ENCODE measurements at regions not wholly inside any gene's neighbourhood (a gene's known extent, or its start where the extent isn't known, plus 50 kb on each side); places are given as distances from the start of the nearest gene placed in this dataset.

DNA sequence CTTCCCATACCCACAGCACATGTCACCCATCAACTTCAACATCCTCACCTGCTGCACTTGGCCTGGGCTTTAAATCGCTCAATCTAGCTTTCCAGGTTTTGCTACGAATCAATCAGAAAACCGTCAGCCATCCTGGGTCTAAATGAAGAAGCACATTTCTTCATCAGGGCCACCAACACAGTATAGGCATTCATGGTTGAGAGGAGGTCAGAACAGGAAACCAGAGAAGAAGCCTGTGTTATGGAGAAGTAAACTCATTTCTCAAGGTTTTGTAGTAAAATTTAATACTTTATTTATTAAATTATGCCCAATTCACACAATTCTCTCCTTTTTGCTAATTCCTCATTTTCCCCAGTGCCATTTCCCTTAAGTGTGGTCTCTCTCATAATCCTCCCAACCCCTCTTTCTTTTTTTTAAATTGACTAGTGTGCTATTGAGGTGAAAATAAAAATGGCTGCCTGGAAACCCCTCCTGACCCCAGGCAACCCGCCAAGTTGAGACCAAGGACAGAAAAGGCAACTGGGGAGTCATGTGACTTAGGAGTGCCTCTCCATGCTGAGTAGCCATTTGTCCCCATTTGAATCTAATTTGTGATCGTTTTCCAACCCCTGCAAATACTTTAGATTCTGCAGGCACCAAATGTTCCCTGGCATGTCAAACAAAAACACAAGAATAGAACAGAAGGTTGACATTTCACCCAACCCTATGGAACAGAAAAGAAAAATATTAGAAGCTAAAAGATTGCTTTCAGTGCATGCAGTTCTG is 181.1 kb upstream of the NAMPT start:
- no peaks in the 10 kb centered on the region for H3K27me3 Mint-ChIP-seq (ENCODE audit: insufficient read depth)
- TF ChIP-seq, protein P1, sequence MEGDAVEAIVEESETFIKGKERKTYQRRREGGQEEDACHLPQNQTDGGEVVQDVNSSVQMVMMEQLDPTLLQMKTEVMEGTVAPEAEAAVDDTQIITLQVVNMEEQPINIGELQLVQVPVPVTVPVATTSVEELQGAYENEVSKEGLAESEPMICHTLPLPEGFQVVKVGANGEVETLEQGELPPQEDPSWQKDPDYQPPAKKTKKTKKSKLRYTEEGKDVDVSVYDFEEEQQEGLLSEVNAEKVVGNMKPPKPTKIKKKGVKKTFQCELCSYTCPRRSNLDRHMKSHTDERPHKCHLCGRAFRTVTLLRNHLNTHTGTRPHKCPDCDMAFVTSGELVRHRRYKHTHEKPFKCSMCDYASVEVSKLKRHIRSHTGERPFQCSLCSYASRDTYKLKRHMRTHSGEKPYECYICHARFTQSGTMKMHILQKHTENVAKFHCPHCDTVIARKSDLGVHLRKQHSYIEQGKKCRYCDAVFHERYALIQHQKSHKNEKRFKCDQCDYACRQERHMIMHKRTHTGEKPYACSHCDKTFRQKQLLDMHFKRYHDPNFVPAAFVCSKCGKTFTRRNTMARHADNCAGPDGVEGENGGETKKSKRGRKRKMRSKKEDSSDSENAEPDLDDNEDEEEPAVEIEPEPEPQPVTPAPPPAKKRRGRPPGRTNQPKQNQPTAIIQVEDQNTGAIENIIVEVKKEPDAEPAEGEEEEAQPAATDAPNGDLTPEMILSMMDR (IDR thresholded peaks at IDR 0.05) = no peak
- H3K27ac Mint-ChIP-seq = no peak overlapping the region
- DNase-seq = no peak
- no peaks in the 10 kb centered on the region for H3K9me3 Mint-ChIP-seq
- peaks cover 32% of the 10 kb centered on the region for H3K4me1 Mint-ChIP-seq (ENCODE audit: low read depth)
- H3K4me3 Mint-ChIP-seq = no peak overlapping the region
- no peaks in the 10 kb centered on the region for H3K36me3 Mint-ChIP-seq (ENCODE audit: low read depth)

DNA sequence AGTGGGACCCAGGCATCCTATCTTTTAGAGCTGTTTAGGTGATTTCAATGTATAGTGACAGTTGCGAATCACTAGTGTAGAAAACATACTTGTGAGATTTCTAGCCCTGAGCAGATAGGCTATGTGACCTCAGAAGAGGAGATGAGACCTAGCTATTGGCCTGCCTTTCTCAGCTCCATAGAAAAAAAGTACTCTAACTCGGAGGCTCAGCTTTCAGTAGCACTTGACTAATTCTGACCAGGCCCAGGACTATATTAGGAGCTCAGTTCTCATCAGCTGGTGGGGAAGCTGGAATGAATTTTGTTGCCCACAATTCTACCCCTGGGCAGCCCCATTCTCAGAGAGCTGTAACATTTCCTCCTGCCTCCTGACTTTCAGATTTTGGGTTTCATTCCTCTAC is 179.9 kb upstream of the NAMPT start:
- DNase-seq = no peak
- Mint-ChIP-seq H3K27ac (no peak overlapping the region), H3K36me3 (ENCODE audit: low read depth) (no peaks in the 10 kb centered on the region), H3K4me3 (no peak overlapping the region), H3K4me1 (ENCODE audit: low read depth) (peaks cover 39% of the 10 kb centered on the region), H3K27me3 (ENCODE audit: insufficient read depth) (no peaks in the 10 kb centered on the region; the same call in none of the 2 replicates), H3K9me3 (no peaks in the 10 kb centered on the region)
- TF ChIP-seq, protein P1 (IDR thresholded peaks at IDR 0.05) = no peak

DNA sequence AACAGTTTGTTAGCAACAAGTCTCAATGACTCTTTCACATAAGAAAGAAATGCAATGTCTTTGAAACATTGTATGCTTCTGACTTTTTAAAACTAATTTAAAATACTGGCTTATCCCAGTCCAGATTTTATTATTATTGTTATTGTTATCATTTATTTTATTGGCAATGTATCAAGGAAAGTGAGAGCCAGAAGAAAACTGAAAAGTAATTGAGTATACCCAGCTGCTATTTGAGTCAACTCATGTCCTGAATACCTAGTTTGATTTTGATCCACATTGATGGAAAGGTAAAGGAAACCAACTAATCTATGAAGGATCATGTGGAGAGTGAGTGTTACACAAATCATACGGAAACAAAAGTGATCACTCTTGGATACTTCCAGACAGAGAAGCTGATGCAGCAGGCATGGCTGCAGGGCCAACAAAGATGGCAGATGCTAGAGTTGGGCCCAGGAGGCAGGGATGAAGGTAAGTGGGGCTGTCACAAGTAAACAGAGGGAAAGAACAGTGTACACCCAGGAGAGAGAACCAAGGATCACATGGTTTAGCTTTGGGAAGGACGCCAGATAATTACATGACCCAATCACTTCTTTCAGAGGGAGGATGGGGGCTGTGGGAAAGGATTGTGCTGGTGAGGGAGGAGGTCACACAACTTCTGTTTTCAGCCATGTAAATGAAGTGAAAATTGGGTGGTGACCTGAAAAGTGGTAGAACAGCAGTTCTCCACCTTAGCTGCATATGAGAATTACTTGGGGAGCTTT is 179.2 kb upstream of the NAMPT start:
- H3K27me3 Mint-ChIP-seq (ENCODE audit: insufficient read depth) = no peaks in the 10 kb centered on the region; the same call in none of the 2 replicates

DNA sequence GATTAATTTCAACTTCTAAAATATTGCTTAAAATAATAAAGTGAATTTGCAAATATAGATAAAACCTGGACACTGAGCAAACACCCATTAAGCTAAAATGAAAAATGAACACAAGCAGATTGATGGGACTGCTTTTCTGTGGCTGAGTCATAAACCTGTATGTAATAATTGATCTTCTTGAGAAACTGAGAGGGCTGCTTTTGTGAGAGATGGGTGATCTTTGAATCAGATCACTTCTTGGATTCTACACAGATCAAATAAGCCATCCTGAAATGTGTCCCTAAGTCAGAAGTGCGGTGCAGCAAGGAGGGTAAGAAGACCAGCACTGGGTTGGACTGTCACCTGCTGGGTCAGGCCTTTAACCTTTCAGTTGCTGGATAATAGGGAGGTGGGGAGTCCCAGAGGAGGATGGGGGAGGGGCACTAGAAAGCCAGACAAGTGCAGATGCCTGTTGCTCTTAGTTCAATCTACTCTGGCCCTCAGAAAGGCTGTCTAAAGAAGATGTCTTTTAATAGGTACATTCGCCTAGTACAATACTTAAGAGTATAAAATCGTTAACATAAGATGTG is 178.2 kb upstream of the NAMPT start:
- H3K4me3 Mint-ChIP-seq = no peak overlapping the region
- H3K27me3 Mint-ChIP-seq (ENCODE audit: insufficient read depth) = no peaks in the 10 kb centered on the region; the same call in none of the 2 replicates
- no peak for DNase-seq
- peaks cover 31% of the 10 kb centered on the region for H3K4me1 Mint-ChIP-seq (ENCODE audit: low read depth)
- no peak overlapping the region for H3K27ac Mint-ChIP-seq
- no peaks in the 10 kb centered on the region for H3K9me3 Mint-ChIP-seq
- TF ChIP-seq, protein P1 (IDR thresholded peaks at IDR 0.05) = no peak
- no peaks in the 10 kb centered on the region; the same call in 1 of the 2 replicates for H3K36me3 Mint-ChIP-seq (ENCODE audit: low read depth)

More for the DNA sequence above, 179.2 kb upstream of the NAMPT start:
- H3K4me3 Mint-ChIP-seq = no peak overlapping the region
- no peak overlapping the region for H3K27ac Mint-ChIP-seq
- peaks cover 34% of the 10 kb centered on the region for H3K4me1 Mint-ChIP-seq (ENCODE audit: low read depth)
- TF ChIP-seq, protein P1 (IDR thresholded peaks at IDR 0.05) = no peak
- no peaks in the 10 kb centered on the region for H3K9me3 Mint-ChIP-seq
- DNase-seq = no peak
- H3K36me3 Mint-ChIP-seq (ENCODE audit: low read depth) = no peaks in the 10 kb centered on the region

DNA sequence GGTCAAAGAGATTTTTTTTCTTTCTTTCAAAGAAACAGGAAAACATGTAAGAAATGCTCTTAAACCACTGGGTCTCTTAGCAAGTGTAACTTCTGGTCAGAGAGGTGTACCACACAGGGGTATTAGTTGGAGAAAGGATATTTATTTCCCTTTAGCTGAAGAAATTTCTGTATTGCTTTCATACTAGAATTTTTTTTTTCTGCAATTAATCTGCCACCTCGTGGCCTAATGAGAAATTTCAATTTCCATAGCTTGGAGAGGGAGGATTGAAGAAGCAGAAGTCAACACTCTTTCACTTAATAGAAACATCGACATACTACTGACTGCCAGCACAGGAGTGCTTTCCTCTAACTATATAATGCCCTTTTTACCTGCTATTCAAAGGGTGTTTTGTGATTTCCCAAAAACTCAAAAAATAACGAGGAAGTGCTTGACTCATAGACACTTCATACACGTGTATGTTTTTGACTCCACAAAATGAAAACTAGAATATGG is 177.6 kb upstream of the NAMPT start:
- DNase-seq = no peak
- H3K36me3 Mint-ChIP-seq (ENCODE audit: low read depth) = no peaks in the 10 kb centered on the region; the same call in 1 of the 2 replicates
- H3K27me3 Mint-ChIP-seq (ENCODE audit: insufficient read depth) = no peaks in the 10 kb centered on the region; the same call in none of the 2 replicates
- peaks cover 31% of the 10 kb centered on the region for H3K4me1 Mint-ChIP-seq (ENCODE audit: low read depth)
- no peak overlapping the region for H3K4me3 Mint-ChIP-seq
- TF ChIP-seq, protein P1 (IDR thresholded peaks at IDR 0.05) = peak; percentile 85
- no peak overlapping the region for H3K27ac Mint-ChIP-seq
- H3K9me3 Mint-ChIP-seq = no peaks in the 10 kb centered on the region

Data from HFFc6 (cell line).